22Rv1 (cell line): ENCODE measurements at regions not wholly inside any gene's neighbourhood (a gene's known extent, or its start where the extent isn't known, plus 50 kb on each side); places are given as distances from the start of the nearest gene placed in this dataset.

ENCODE experiments used
- ZFX ChIP-seq: fragments of 450-650 bp; IDR thresholded peaks from 2 replicates; pipeline ENCODE4 v1.6.1; 2017; ENCODE audit warnings: antibody characterized with exemption, borderline replicate concordance
- TF ChIP-seq, protein P1 (sequence below): fragments of 450-650 bp; IDR thresholded peaks from 2 replicates; pipeline ENCODE4 v1.5.1; 2017; ENCODE audit warnings: mild to moderate bottlenecking

DNA sequence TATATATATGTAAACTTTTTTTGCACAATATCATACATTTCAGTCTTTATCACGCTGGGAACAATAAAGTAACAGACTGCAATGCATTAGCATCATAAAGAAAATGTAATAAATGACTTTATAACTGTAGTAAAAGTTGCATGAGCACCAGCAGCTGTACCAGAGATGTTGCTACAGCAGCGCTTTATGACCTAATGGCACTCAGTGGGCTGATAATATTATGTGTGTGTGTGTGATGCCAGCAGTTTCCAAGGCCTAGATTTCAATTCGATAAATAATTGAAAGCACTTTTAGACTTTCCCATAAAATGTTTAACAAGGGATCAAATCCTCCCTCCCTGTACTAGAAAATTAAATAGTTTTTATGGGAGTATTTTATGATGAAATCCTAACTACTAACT lies 367.6 kb upstream of the AGA start:
- TF ChIP-seq, protein P1, sequence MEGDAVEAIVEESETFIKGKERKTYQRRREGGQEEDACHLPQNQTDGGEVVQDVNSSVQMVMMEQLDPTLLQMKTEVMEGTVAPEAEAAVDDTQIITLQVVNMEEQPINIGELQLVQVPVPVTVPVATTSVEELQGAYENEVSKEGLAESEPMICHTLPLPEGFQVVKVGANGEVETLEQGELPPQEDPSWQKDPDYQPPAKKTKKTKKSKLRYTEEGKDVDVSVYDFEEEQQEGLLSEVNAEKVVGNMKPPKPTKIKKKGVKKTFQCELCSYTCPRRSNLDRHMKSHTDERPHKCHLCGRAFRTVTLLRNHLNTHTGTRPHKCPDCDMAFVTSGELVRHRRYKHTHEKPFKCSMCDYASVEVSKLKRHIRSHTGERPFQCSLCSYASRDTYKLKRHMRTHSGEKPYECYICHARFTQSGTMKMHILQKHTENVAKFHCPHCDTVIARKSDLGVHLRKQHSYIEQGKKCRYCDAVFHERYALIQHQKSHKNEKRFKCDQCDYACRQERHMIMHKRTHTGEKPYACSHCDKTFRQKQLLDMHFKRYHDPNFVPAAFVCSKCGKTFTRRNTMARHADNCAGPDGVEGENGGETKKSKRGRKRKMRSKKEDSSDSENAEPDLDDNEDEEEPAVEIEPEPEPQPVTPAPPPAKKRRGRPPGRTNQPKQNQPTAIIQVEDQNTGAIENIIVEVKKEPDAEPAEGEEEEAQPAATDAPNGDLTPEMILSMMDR: no peak
- no peak for TF ChIP-seq ZFX
